Keratinocyte (primary cell): ENCODE measurements at regions not wholly inside any gene's neighbourhood (a gene's known extent, or its start where the extent isn't known, plus 50 kb on each side); places are given as distances from the start of the nearest gene placed in this dataset.

Experiments used
- DNase-seq: peaks from one replicate; pipeline ENCODE4 v3.0.0-alpha.2; 2011; ENCODE audit warnings: low read depth, missing footprints, low spot score
- FAIRE-seq: peaks from 2 replicates; lab custom pipeline; 2011; peaks lifted over from hg19 to GRCh38; lab: Jason Lieb, UNC
- H2AFZ ChIP-seq: 2 replicates; pipeline ENCODE4 v1.6.0; 2012; ENCODE audit warnings: low read length, control low read depth, inconsistent platforms; ENCODE audit not compliant: control insufficient read depth
- H3K27ac ChIP-seq: 2 replicates; pipeline ENCODE4 v1.5.1; 2011; ENCODE audit warnings: low read length; ENCODE audit not compliant: control insufficient read depth, insufficient read depth
- H3K27me3 ChIP-seq: 3 replicates; pipeline ENCODE4 v1.6.0; 2011; ENCODE audit warnings: low read length; ENCODE audit not compliant: control insufficient read depth, insufficient read depth; ENCODE audit errors: extremely low read depth
- H3K36me3 ChIP-seq, 2 experiments: 2 replicates in 1 of 2; 3 replicates in 1 of 2; pipeline ENCODE4 v1.5.1; 2011; ENCODE audit warnings: low read length in 2 of 2, mild to moderate bottlenecking in 1 of 2; ENCODE audit not compliant: control insufficient read depth in 2 of 2, insufficient read depth in 2 of 2; ENCODE audit errors: extremely low read depth in 1 of 2
- H3K4me1 ChIP-seq: 3 replicates; pipeline ENCODE4 v1.5.1; 2011; ENCODE audit warnings: low read length; ENCODE audit not compliant: control insufficient read depth, insufficient read depth; ENCODE audit errors: extremely low read depth
- H3K4me2 ChIP-seq: 3 replicates; pipeline ENCODE4 v1.6.0; 2011; ENCODE audit warnings: low read depth, low read length; ENCODE audit not compliant: control insufficient read depth, insufficient read depth; ENCODE audit errors: extremely low read depth
- H3K4me3 ChIP-seq, 3 experiments: fragments of 200-600 bp in 1 of 3; sonication (generic) in 1 of 3; 2 replicates in 2 of 3; 3 replicates in 1 of 3; pipeline ENCODE4 v1.5.1; 2011 to 2016; ENCODE audit warnings: low read length in 3 of 3, mild to moderate bottlenecking in 3 of 3, control low read depth in 2 of 3, inconsistent platforms in 1 of 3, low read depth in 1 of 3, mixed read lengths in 1 of 3, mixed run types in 1 of 3, moderate library complexity in 1 of 3; ENCODE audit not compliant: control insufficient read depth in 2 of 3, insufficient read depth in 2 of 3; ENCODE audit errors: extremely low read depth in 1 of 3
- H3K79me2 ChIP-seq: 2 replicates; pipeline ENCODE4 v1.6.0; 2012; ENCODE audit warnings: low read length; ENCODE audit not compliant: control insufficient read depth, insufficient read depth
- H3K9ac ChIP-seq: 3 replicates; pipeline ENCODE4 v1.6.0; 2011; ENCODE audit warnings: low read length; ENCODE audit not compliant: control insufficient read depth, insufficient read depth; ENCODE audit errors: extremely low read depth
- H3K9me1 ChIP-seq: 3 replicates; pipeline ENCODE4 v1.6.0; 2011; ENCODE audit warnings: low read length; ENCODE audit not compliant: control insufficient read depth, insufficient read depth; ENCODE audit errors: extremely low read depth
- H3K9me3 ChIP-seq: 2 replicates; pipeline ENCODE4 v1.5.1; 2012; ENCODE audit warnings: low read depth, low read length; ENCODE audit not compliant: control insufficient read depth
- H4K20me1 ChIP-seq: 3 replicates; pipeline ENCODE4 v1.6.0; 2011; ENCODE audit warnings: low read length; ENCODE audit not compliant: control insufficient read depth, insufficient read depth; ENCODE audit errors: extremely low read depth
- EZH2 ChIP-seq: IDR thresholded peaks from one replicate; pipeline ENCODE4 v1.6.1; 2012; ENCODE audit warnings: inconsistent platforms, mild to moderate bottlenecking, low read length, moderate library complexity
- dilution Hi-C: fragments of 300-500 bp; cut with MboI; formaldehyde crosslinking; loops from one replicate; pipeline ENCODE4 v1.7.0; 2020; ENCODE audit warnings: low sequenced_read_pairs; ENCODE audit not compliant: extremely low pct_ligation_motif_present
- TF ChIP-seq, protein P1 (sequence below), 3 experiments: IDR thresholded peaks in 1 of 3; conservative IDR thresholded peaks in 1 of 3; optimal IDR thresholded peaks in 1 of 3; 2 replicates in 2 of 3; 3 replicates in 1 of 3; pipeline versions ENCODE3 to v1.5.1; 2011; ENCODE audit warnings: low read length in 3 of 3, mild to moderate bottlenecking in 3 of 3, moderate library complexity in 2 of 3, control low read depth in 1 of 3, inconsistent platforms in 1 of 3; ENCODE audit not compliant: insufficient read depth in 2 of 3; ENCODE audit errors: extremely low read depth in 1 of 3

DNA sequence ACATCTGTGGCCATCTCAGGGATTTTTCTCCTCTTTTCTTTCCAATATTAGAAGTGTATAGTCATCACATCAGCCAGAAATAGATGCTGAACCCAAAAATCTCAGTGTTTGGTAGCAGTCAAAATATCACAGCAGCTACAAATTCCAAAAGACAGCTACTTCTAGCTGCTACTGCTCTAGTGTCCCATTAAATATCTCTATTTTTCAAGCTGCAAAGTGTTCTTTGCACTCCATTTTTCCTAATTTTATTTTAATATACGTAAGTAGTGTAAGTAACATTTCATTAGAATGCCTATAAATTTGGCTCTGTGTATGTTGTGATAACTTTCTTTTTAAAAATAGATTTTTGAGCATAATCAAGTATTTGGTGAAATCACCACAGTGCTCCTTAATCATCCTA lies 967.3 kb downstream of the BCL11A start:
- no peak overlapping the region for H3K27ac ChIP-seq
- no peaks in the 10 kb centered on the region for H3K79me2 ChIP-seq
- no peak overlapping the region for H3K4me2 ChIP-seq
- FAIRE-seq: no peak
- no peaks in the 10 kb centered on the region for H3K9me1 ChIP-seq
- H3K36me3 ChIP-seq: no peaks in the 10 kb centered on the region
- no peak for DNase-seq
- no peak overlapping the region for H3K9ac ChIP-seq
- no peak overlapping the region for H2AFZ ChIP-seq
- no peaks in the 10 kb centered on the region for H3K4me1 ChIP-seq
- H3K4me3 ChIP-seq: no peak overlapping the region
- dilution Hi-C loops: no loop called here
- no peak for TF ChIP-seq EZH2
- no peaks in the 10 kb centered on the region for H3K9me3 ChIP-seq
- H4K20me1 ChIP-seq: no peaks in the 10 kb centered on the region
- H3K27me3 ChIP-seq: no peaks in the 10 kb centered on the region

DNA sequence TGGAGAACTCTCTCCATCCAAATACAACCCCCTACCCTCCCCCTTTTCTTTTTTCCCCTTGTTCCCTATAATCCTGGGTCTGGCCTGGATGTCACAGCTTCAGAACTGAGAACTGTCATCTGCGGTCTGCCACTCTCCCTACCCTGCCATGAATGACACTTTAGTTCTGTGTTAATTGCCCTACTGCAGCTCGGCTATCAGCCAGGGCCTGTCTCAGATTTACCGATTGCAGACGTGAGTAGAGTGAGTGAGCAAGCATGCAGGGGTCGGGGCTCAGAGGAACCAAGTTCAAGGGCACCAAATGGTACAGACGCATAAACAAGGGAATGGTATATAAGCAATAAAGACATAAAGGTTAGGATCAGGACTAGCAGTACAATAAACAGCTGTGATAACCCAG lies 967.8 kb downstream of the BCL11A start:
- Histone ChIP-seq H3K9me1 (no peaks in the 10 kb centered on the region), H3K79me2 (no peaks in the 10 kb centered on the region), H3K4me3 (no peak overlapping the region), H3K9me3 (no peaks in the 10 kb centered on the region), H3K4me1 (no peaks in the 10 kb centered on the region), H3K27me3 (no peaks in the 10 kb centered on the region), H3K36me3 (no peaks in the 10 kb centered on the region), H4K20me1 (no peaks in the 10 kb centered on the region), H3K4me2 (no peak overlapping the region), H3K27ac (no peak overlapping the region), H3K9ac (no peak overlapping the region), H2AFZ (no peak overlapping the region)
- dilution Hi-C loops: no loop called here
- DNase-seq (no peak), FAIRE-seq (no peak)
- TF ChIP-seq, protein P1, sequence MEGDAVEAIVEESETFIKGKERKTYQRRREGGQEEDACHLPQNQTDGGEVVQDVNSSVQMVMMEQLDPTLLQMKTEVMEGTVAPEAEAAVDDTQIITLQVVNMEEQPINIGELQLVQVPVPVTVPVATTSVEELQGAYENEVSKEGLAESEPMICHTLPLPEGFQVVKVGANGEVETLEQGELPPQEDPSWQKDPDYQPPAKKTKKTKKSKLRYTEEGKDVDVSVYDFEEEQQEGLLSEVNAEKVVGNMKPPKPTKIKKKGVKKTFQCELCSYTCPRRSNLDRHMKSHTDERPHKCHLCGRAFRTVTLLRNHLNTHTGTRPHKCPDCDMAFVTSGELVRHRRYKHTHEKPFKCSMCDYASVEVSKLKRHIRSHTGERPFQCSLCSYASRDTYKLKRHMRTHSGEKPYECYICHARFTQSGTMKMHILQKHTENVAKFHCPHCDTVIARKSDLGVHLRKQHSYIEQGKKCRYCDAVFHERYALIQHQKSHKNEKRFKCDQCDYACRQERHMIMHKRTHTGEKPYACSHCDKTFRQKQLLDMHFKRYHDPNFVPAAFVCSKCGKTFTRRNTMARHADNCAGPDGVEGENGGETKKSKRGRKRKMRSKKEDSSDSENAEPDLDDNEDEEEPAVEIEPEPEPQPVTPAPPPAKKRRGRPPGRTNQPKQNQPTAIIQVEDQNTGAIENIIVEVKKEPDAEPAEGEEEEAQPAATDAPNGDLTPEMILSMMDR (optimal IDR thresholded peaks at IDR 0.05 in 1 of 3, IDR thresholded peaks at IDR 0.05 in 1 of 3, conservative IDR thresholded peaks at IDR 0.05 in 1 of 3; ENCODE audit: extremely low read depth in 1 of 3, insufficient read depth in 2 of 3, low read length in 3 of 3): no peak
- TF ChIP-seq EZH2: no peak

DNA sequence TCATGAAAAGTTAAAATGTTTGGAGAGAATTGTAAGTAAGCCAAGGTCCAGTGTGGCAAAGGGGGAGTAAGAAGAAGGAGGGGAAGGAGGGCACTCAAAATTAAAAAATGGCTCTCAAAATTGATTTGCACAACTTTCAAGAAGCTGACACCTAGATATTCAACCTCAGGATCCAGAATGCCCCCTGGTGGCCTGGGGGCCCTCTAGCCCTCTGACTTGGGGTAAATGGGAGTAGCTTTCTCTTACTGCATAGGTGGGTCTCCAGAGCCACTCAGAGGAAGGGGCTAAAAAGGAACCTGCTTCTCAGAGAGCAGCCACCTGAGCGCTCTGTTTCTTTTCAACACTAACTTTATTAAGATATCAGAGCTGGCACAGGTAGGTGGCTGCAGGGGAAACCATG lies 968.5 kb downstream of the BCL11A start:
- Histone ChIP-seq H3K9me3 (no peaks in the 10 kb centered on the region), H2AFZ (no peak overlapping the region), H3K4me1 (no peaks in the 10 kb centered on the region), H3K9me1 (no peaks in the 10 kb centered on the region), H3K4me3 (no peak overlapping the region), H3K27me3 (no peaks in the 10 kb centered on the region), H3K4me2 (no peak overlapping the region), H3K27ac (no peak overlapping the region), H3K79me2 (no peaks in the 10 kb centered on the region), H4K20me1 (no peaks in the 10 kb centered on the region), H3K9ac (no peak overlapping the region), H3K36me3 (no peaks in the 10 kb centered on the region)
- dilution Hi-C loops: no loop called here
- TF ChIP-seq EZH2: no peak
- TF ChIP-seq, protein P1 (optimal IDR thresholded peaks at IDR 0.05 in 1 of 3, IDR thresholded peaks at IDR 0.05 in 1 of 3, conservative IDR thresholded peaks at IDR 0.05 in 1 of 3; ENCODE audit: extremely low read depth in 1 of 3, insufficient read depth in 2 of 3, low read length in 3 of 3): peak in 2 of 3 experiments; percentile 13 to 18
- DNase-seq (no peak), FAIRE-seq (no peak)
